OCI-LY1 (cell line): ENCODE measurements at regions not wholly inside any gene's neighbourhood (a gene's known extent, or its start where the extent isn't known, plus 50 kb on each side); places are given as distances from the start of the nearest gene placed in this dataset.

Experiments
- H2AFZ ChIP-seq: fragments of 200-600 bp; sonication (generic), shearing (Covaris generic); 2 replicates; pipeline ENCODE4 v1.6.0; 2014; ENCODE audit warnings: antibody characterized with exemption, mild to moderate bottlenecking, low read length
- H3F3A ChIP-seq: fragments of 200-600 bp; sonication (generic), shearing (Covaris generic); 2 replicates; pipeline ENCODE4 v1.6.0; 2014; ENCODE audit warnings: mild to moderate bottlenecking, antibody characterized with exemption, low read length, moderate library complexity; ENCODE audit not compliant: insufficient read depth
- H3K27ac ChIP-seq: fragments of 200-600 bp; sonication (generic); 2 replicates; pipeline ENCODE4 v1.5.1; 2014; ENCODE audit warnings: low read length, mixed run types, mild to moderate bottlenecking, low read depth; ENCODE audit not compliant: poor library complexity, severe bottlenecking
- H3K27me3 ChIP-seq: fragments of 200-600 bp; sonication (generic); 2 replicates; pipeline ENCODE4 v1.6.0; 2014; ENCODE audit warnings: antibody characterized with exemption, mild to moderate bottlenecking, low read length, moderate library complexity; ENCODE audit not compliant: insufficient read depth
- H3K36me3 ChIP-seq: fragments of 200-600 bp; sonication (generic); 2 replicates; pipeline ENCODE4 v1.6.1; 2014; ENCODE audit warnings: mild to moderate bottlenecking, antibody characterized with exemption, low read length, moderate library complexity, mixed read lengths; ENCODE audit not compliant: insufficient read depth
- H3K4me1 ChIP-seq: fragments of 200-600 bp; sonication (generic); 2 replicates; pipeline ENCODE4 v1.5.1; 2014; ENCODE audit warnings: mild to moderate bottlenecking, low read length, moderate library complexity; ENCODE audit not compliant: insufficient read depth, severe bottlenecking
- H3K4me2 ChIP-seq: fragments of 200-600 bp; sonication (generic), shearing (Covaris generic); 2 replicates; pipeline ENCODE4 v1.6.1; 2014; ENCODE audit warnings: low read length
- H3K4me3 ChIP-seq: fragments of 200-600 bp; sonication (generic); 2 replicates; pipeline ENCODE4 v1.5.1; 2014; ENCODE audit warnings: low read length, low read depth, mild to moderate bottlenecking, mixed read lengths; ENCODE audit not compliant: poor library complexity, severe bottlenecking
- H3K79me2 ChIP-seq: fragments of 200-600 bp; shearing (Covaris generic); 2 replicates; pipeline ENCODE4 v1.6.1; 2016; ENCODE audit warnings: mixed run types, low read length, mixed read lengths; ENCODE audit not compliant: insufficient read depth
- H3K9ac ChIP-seq: fragments of 200-600 bp; sonication (generic), shearing (Covaris generic); 2 replicates; pipeline ENCODE4 v1.6.1; 2014; ENCODE audit warnings: mild to moderate bottlenecking, low read length, mixed read lengths
- H3K9me2 ChIP-seq: fragments of 200-600 bp; sonication (generic), shearing (Covaris generic); 2 replicates; pipeline ENCODE4 v1.6.1; 2014; ENCODE audit warnings: low read depth, mild to moderate bottlenecking, low read length, mixed read lengths
- H3K9me3 ChIP-seq: fragments of 200-600 bp; shearing (Covaris generic); 2 replicates; pipeline ENCODE4 v1.6.1; 2014; ENCODE audit warnings: low read length, mixed read lengths
- H4K20me1 ChIP-seq: fragments of 200-600 bp; sonication (generic), shearing (Covaris generic); 2 replicates; pipeline ENCODE4 v1.6.0; 2016; ENCODE audit warnings: mild to moderate bottlenecking, low read length; ENCODE audit not compliant: insufficient read depth
- CTCF ChIP-seq: fragments of 200-600 bp; sonication (generic), shearing (Covaris generic); IDR thresholded peaks from 2 replicates; pipeline ENCODE4 v1.5.1; 2017; ENCODE audit warnings: mild to moderate bottlenecking, antibody characterized with exemption, low read length, moderate library complexity, mixed read lengths
- EZH2 ChIP-seq: fragments of 200-600 bp; sonication (generic), shearing (Covaris generic); IDR thresholded peaks from 2 replicates; pipeline ENCODE4 v1.8.0; 2017; ENCODE audit warnings: borderline replicate concordance, mixed run types, mild to moderate bottlenecking, antibody characterized with exemption, low read length, moderate library complexity, mixed read lengths

- Histone ChIP-seq H3K4me1 (no peaks in the 10 kb centered on the region), H4K20me1 (no peaks in the 10 kb centered on the region), H3K27me3 (no peaks in the 10 kb centered on the region), H3K9ac (no peak overlapping the region), H3K4me3 (no peak overlapping the region), H2AFZ (no peak overlapping the region), H3K9me3 (no peaks in the 10 kb centered on the region), H3K36me3 (no peaks in the 10 kb centered on the region), H3K27ac (no peak overlapping the region), H3K9me2 (no peaks in the 10 kb centered on the region), H3K79me2 (no peaks in the 10 kb centered on the region), H3K4me2 (no peak overlapping the region), H3F3A (no peaks in the 10 kb centered on the region)
- TF ChIP-seq CTCF: no peak
Measured at GRCh38 chr13:47100214-47100853, 203.5 kb upstream of the HTR2A start.

- Histone ChIP-seq H4K20me1 (no peaks in the 10 kb centered on the region), H3F3A (no peaks in the 10 kb centered on the region), H3K4me3 (no peak overlapping the region), H3K9me2 (no peaks in the 10 kb centered on the region), H3K27me3 (no peaks in the 10 kb centered on the region), H3K36me3 (no peaks in the 10 kb centered on the region), H3K79me2 (no peaks in the 10 kb centered on the region), H2AFZ (no peak overlapping the region), H3K9me3 (no peaks in the 10 kb centered on the region), H3K4me1 (no peaks in the 10 kb centered on the region), H3K4me2 (no peak overlapping the region), H3K9ac (no peak overlapping the region), H3K27ac (no peak overlapping the region)
- TF ChIP-seq EZH2 (no peak), CTCF (no peak)
Measured at GRCh38 chr13:47094734-47095434, 198.0 kb upstream of the HTR2A start.

GRCh38 chr13:47092202-47092601 is 195.3 kb upstream of the HTR2A start:
- Histone ChIP-seq H3K4me2 (no peak overlapping the region), H4K20me1 (no peaks in the 10 kb centered on the region), H2AFZ (no peak overlapping the region), H3K27ac (no peak overlapping the region), H3K9me3 (no peaks in the 10 kb centered on the region), H3K27me3 (no peaks in the 10 kb centered on the region), H3K36me3 (no peaks in the 10 kb centered on the region), H3K9ac (no peak overlapping the region), H3K9me2 (no peaks in the 10 kb centered on the region), H3K4me1 (no peaks in the 10 kb centered on the region), H3F3A (no peaks in the 10 kb centered on the region), H3K79me2 (no peaks in the 10 kb centered on the region), H3K4me3 (no peak overlapping the region)
- no peak for TF ChIP-seq CTCF
- TF ChIP-seq EZH2: no peak
